Neutrophil (primary cell): ENCODE measurements at regions not wholly inside any gene's neighbourhood (a gene's known extent, or its start where the extent isn't known, plus 50 kb on each side); places are given as distances from the start of the nearest gene placed in this dataset.

ENCODE experiments used
- H3K27ac ChIP-seq: fragments of 200-600 bp; sonication (generic); 2 replicates; pipeline ENCODE4 v1.5.1; 2016; ENCODE audit warnings: mild to moderate bottlenecking, moderate library complexity
- H3K27me3 ChIP-seq: fragments of 200-600 bp; sonication (generic); 2 replicates; pipeline ENCODE4 v1.6.0; 2016; ENCODE audit warnings: mild to moderate bottlenecking
- H3K36me3 ChIP-seq: fragments of 200-600 bp; sonication (generic); 2 replicates; pipeline ENCODE4 v1.5.1; 2017
- H3K4me1 ChIP-seq, 2 experiments: fragments of 200-600 bp in 1 of 2; sonication (generic) in 1 of 2; 1 replicate in 1 of 2; 2 replicates in 1 of 2; pipeline versions ENCODE4 v1.5.1 to v1.6.1; 2013 to 2016; ENCODE audit warnings: low read depth in 1 of 2, low read length in 1 of 2, mild to moderate bottlenecking in 1 of 2, moderate library complexity in 1 of 2; ENCODE audit not compliant: control insufficient read depth in 1 of 2, insufficient read depth in 1 of 2
- H3K4me3 ChIP-seq, 2 experiments: fragments of 200-600 bp in 1 of 2; sonication (generic) in 1 of 2; 1 replicate in 1 of 2; 2 replicates in 1 of 2; pipeline ENCODE4 v1.5.1; 2013 to 2016; ENCODE audit warnings: low read depth in 1 of 2, low read length in 1 of 2, mild to moderate bottlenecking in 1 of 2, moderate library complexity in 1 of 2
- H3K9me3 ChIP-seq: fragments of 200-600 bp; sonication (generic); 2 replicates; pipeline ENCODE4 v1.5.1; 2016
- CTCF ChIP-seq: fragments of 200-600 bp; sonication (generic); IDR thresholded peaks from 2 replicates; pipeline ENCODE4 v1.5.1; 2016; ENCODE audit warnings: antibody characterized with exemption

GRCh38 chr5:125477586-125477975, 731.1 kb upstream of the ZNF608 start:
- Histone ChIP-seq H3K4me1 (no peaks in the 10 kb centered on the region), H3K27ac (no peak overlapping the region), H3K4me3 (no peak overlapping the region), H3K27me3 (no peaks in the 10 kb centered on the region), H3K36me3 (no peaks in the 10 kb centered on the region), H3K9me3 (no peaks in the 10 kb centered on the region)
- no peak for TF ChIP-seq CTCF

- no peak overlapping the region for H3K4me3 ChIP-seq
- TF ChIP-seq CTCF, result no peak
Observed at GRCh38 chr5:125478599-125478998, 732.2 kb upstream of the ZNF608 start.

GRCh38 chr5:125480911-125481310, 734.5 kb upstream of the ZNF608 start:
- Histone ChIP-seq H3K4me3 (no peak overlapping the region), H3K9me3 (no peaks in the 10 kb centered on the region), H3K36me3 (no peaks in the 10 kb centered on the region), H3K27ac (no peak overlapping the region), H3K27me3 (no peaks in the 10 kb centered on the region), H3K4me1 (no peaks in the 10 kb centered on the region)
- no peak for TF ChIP-seq CTCF

More at GRCh38 chr5:125478599-125478998, 732.2 kb upstream of the ZNF608 start:
- H3K36me3 ChIP-seq, result no peaks in the 10 kb centered on the region
- H3K27ac ChIP-seq, result no peak overlapping the region
- no peaks in the 10 kb centered on the region for H3K27me3 ChIP-seq
- H3K4me1 ChIP-seq, result no peaks in the 10 kb centered on the region
- no peaks in the 10 kb centered on the region for H3K9me3 ChIP-seq

GRCh38 chr5:125481506-125482465, 735.3 kb upstream of the ZNF608 start:
- H3K9me3 ChIP-seq, result no peaks in the 10 kb centered on the region
- no peaks in the 10 kb centered on the region for H3K4me1 ChIP-seq
- H3K4me3 ChIP-seq, result no peak overlapping the region
- no peak for TF ChIP-seq CTCF
- H3K36me3 ChIP-seq, result no peaks in the 10 kb centered on the region
- no peak overlapping the region for H3K27ac ChIP-seq
- H3K27me3 ChIP-seq, result no peaks in the 10 kb centered on the region

- Histone ChIP-seq H3K9me3 (no peaks in the 10 kb centered on the region), H3K4me1 (no peaks in the 10 kb centered on the region), H3K27ac (no peak overlapping the region), H3K27me3 (no peaks in the 10 kb centered on the region), H3K4me3 (no peak overlapping the region), H3K36me3 (no peaks in the 10 kb centered on the region)
- TF ChIP-seq CTCF, result no peak
Observed at GRCh38 chr5:125483609-125484008, 737.2 kb upstream of the ZNF608 start.
